Neural cell (in vitro differentiated cells): ENCODE measurements at regions not wholly inside any gene's neighbourhood (a gene's known extent, or its start where the extent isn't known, plus 50 kb on each side); places are given as distances from the start of the nearest gene placed in this dataset.

Experiments used
- H2AFZ ChIP-seq: fragments of 200-600, 300-800 bp; sonication (generic), shearing (Covaris generic); 2 replicates; pipeline ENCODE4 v1.6.0; 2014; ENCODE audit warnings: low read depth, mild to moderate bottlenecking, antibody characterized with exemption, low read length, moderate library complexity
- H3F3A ChIP-seq: fragments of 200-600 bp; shearing (Covaris generic); 2 replicates; pipeline ENCODE4 v1.6.1; 2016; ENCODE audit warnings: mild to moderate bottlenecking, moderate library complexity, mixed read lengths, antibody characterized with exemption, low read length; ENCODE audit not compliant: insufficient read depth, poor library complexity, severe bottlenecking
- H3K27ac ChIP-seq: fragments of 200-600, 300-800 bp; sonication (generic), shearing (Covaris generic); 2 replicates; pipeline ENCODE4 v1.5.1; 2014; ENCODE audit warnings: mild to moderate bottlenecking, low read length, moderate library complexity
- H3K27me3 ChIP-seq: fragments of 300-800, 200-600 bp; sonication (generic), shearing (Covaris generic); 2 replicates; pipeline ENCODE4 v1.6.0; 2014; ENCODE audit warnings: mild to moderate bottlenecking, low read depth, low read length, moderate library complexity; ENCODE audit not compliant: insufficient read depth
- H3K36me3 ChIP-seq: fragments of 300-800, 200-600 bp; sonication (generic), shearing (Covaris generic); 2 replicates; pipeline ENCODE4 v1.5.1; 2014; ENCODE audit warnings: mild to moderate bottlenecking, antibody characterized with exemption, low read length, moderate library complexity; ENCODE audit not compliant: insufficient read depth
- H3K4me2 ChIP-seq: fragments of 300-800, 200-600 bp; sonication (generic), shearing (Covaris generic); 2 replicates; pipeline ENCODE4 v1.6.0; 2014; ENCODE audit warnings: mild to moderate bottlenecking, low read length
- H3K4me3 ChIP-seq: fragments of 300-800, 200-600 bp; sonication (generic), shearing (Covaris generic); 2 replicates; pipeline ENCODE4 v1.5.1; 2014; ENCODE audit warnings: mild to moderate bottlenecking, low read length, moderate library complexity
- H3K79me2 ChIP-seq: fragments of 200-600 bp; shearing (Covaris generic); replicated peaks from 2 replicates; pipeline ENCODE4 v1.6.0; 2014; ENCODE audit warnings: mild to moderate bottlenecking, low read length, moderate library complexity; ENCODE audit not compliant: insufficient read depth
- H3K9ac ChIP-seq: fragments of 300-800, 200-600 bp; sonication (generic), shearing (Covaris generic); 2 replicates; pipeline ENCODE4 v1.6.1; 2016; ENCODE audit warnings: mild to moderate bottlenecking, low read length, mixed read lengths
- H3K9me2 ChIP-seq: fragments of 200-600 bp; shearing (Covaris generic); 2 replicates; pipeline ENCODE4 v1.6.1; 2016; ENCODE audit warnings: mild to moderate bottlenecking, low read length, mixed read lengths; ENCODE audit not compliant: insufficient read depth
- H3K9me3 ChIP-seq: fragments of 200-600, 300-800 bp; sonication (generic), shearing (Covaris generic); 2 replicates; pipeline ENCODE4 v1.6.1; 2016; ENCODE audit warnings: mild to moderate bottlenecking, mixed run types, low read length, moderate library complexity, mixed read lengths
- H4K20me1 ChIP-seq: fragments of 200-600 bp; shearing (Covaris generic); 2 replicates; pipeline ENCODE4 v1.6.1; 2016; ENCODE audit warnings: mild to moderate bottlenecking, mixed run types; ENCODE audit not compliant: insufficient read depth
- CTCF ChIP-seq: fragments of 450-650 bp; IDR thresholded peaks from 2 replicates; pipeline ENCODE4 v1.5.1; 2014; ENCODE audit warnings: antibody characterized with exemption, mild to moderate bottlenecking, moderate library complexity; ENCODE audit not compliant: poor library complexity, severe bottlenecking
- EP300 ChIP-seq: fragments of 450-650 bp; conservative IDR thresholded peaks from 2 replicates; pipeline ENCODE4 v1.6.1; 2014; ENCODE audit warnings: antibody characterized with exemption, mild to moderate bottlenecking, moderate library complexity; ENCODE audit not compliant: poor library complexity, severe bottlenecking
- EZH2 ChIP-seq: fragments of 200-600, 300-800 bp; shearing (Covaris generic), sonication (generic); IDR thresholded peaks from 2 replicates; pipeline ENCODE4 v1.6.1; 2014; ENCODE audit warnings: antibody characterized with exemption, low read length, borderline replicate concordance, mild to moderate bottlenecking; ENCODE audit not compliant: insufficient read depth, poor library complexity, severe bottlenecking
- MXI1 ChIP-seq: fragments of 450-650 bp; conservative IDR thresholded peaks from 2 replicates; pipeline ENCODE4 v1.6.1; 2014; ENCODE audit warnings: antibody characterized with exemption, mild to moderate bottlenecking; ENCODE audit not compliant: poor library complexity, severe bottlenecking
- POLR2AphosphoS5 ChIP-seq: IDR thresholded peaks from 2 replicates; pipeline ENCODE4 v1.6.1; 2012
- RAD21 ChIP-seq: fragments of 450-650 bp; conservative IDR thresholded peaks from 2 replicates; pipeline ENCODE4 v1.6.1; 2014; ENCODE audit warnings: antibody characterized with exemption, mild to moderate bottlenecking, moderate library complexity
- REST ChIP-seq: IDR thresholded peaks from 2 replicates; pipeline ENCODE4 v1.6.1; 2012; ENCODE audit warnings: borderline replicate concordance
- SMC3 ChIP-seq: fragments of 450-650 bp; conservative IDR thresholded peaks from 2 replicates; pipeline ENCODE4 v1.6.1; 2014; ENCODE audit warnings: antibody characterized with exemption, mild to moderate bottlenecking, moderate library complexity; ENCODE audit not compliant: poor library complexity
- TAF1 ChIP-seq: IDR thresholded peaks from 2 replicates; pipeline ENCODE4 v1.6.1; 2012; ENCODE audit warnings: low read depth

- Histone ChIP-seq H4K20me1 (no peaks in the 10 kb centered on the region), H3K79me2 (no peaks in the 10 kb centered on the region), H3F3A (no peaks in the 10 kb centered on the region), H3K4me2 (no peak overlapping the region), H3K36me3 (no peaks in the 10 kb centered on the region), H3K27ac (no peak overlapping the region), H3K9me2 (no peaks in the 10 kb centered on the region), H3K4me3 (no peak overlapping the region), H3K9ac (no peak overlapping the region), H3K27me3 (no peaks in the 10 kb centered on the region), H3K9me3 (no peaks in the 10 kb centered on the region), H2AFZ (no peak overlapping the region)
- no peak for TF ChIP-seq RAD21
Observed at GRCh38 chr4:180394730-180395129, 1848.5 kb upstream of the TENM3 start.

DNA sequence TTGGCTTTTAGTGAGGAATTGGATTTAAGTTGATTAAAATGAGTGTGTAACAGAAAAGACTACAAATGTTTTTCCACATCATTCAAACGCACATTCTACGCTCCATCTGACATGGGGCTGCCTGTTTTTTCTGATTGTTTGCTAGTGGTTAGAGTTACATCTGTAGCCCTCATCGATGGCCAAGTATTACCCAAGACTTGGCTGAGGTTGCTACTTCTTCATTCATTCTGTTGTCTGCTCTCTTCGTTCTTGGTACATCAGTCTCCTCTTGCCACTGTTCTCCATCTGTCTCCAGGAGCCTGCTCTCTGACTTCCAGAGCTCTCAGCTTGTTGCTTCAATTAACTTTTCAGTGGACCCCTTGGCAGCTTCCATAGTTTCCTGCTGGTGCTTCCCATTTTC, 1844.6 kb upstream of the TENM3 start:
- H3K79me2 ChIP-seq = no peaks in the 10 kb centered on the region
- H3K9ac ChIP-seq = no peak overlapping the region
- H3K4me2 ChIP-seq = no peak overlapping the region
- no peaks in the 10 kb centered on the region for H3K36me3 ChIP-seq
- TF ChIP-seq RAD21 (no peak), REST (no peak), TAF1 (no peak), POLR2AphosphoS5 (no peak), CTCF (no peak), EZH2 (no peak), MXI1 (no peak), EP300 (no peak), SMC3 (no peak)
- H3K27ac ChIP-seq = no peak overlapping the region
- H3K27me3 ChIP-seq = peaks cover 6% of the 10 kb centered on the region
- no peaks in the 10 kb centered on the region for H3K9me2 ChIP-seq
- H4K20me1 ChIP-seq = no peaks in the 10 kb centered on the region
- no peak overlapping the region for H2AFZ ChIP-seq
- H3F3A ChIP-seq = no peaks in the 10 kb centered on the region
- no peak overlapping the region for H3K4me3 ChIP-seq
- no peaks in the 10 kb centered on the region for H3K9me3 ChIP-seq

GRCh38 chr4:180407275-180407885, 1835.8 kb upstream of the TENM3 start:
- H3K79me2 ChIP-seq = no peaks in the 10 kb centered on the region
- H3F3A ChIP-seq = no peaks in the 10 kb centered on the region
- H3K27ac ChIP-seq = no peak overlapping the region
- no peak overlapping the region for H3K4me2 ChIP-seq
- H3K9ac ChIP-seq = no peak overlapping the region
- no peaks in the 10 kb centered on the region for H3K9me3 ChIP-seq
- TF ChIP-seq REST (peak; percentile 84), SMC3 (peak; percentile 40), POLR2AphosphoS5 (peak; percentile 100), RAD21 (peak; percentile 33), EP300 (peak; percentile 100), TAF1 (no peak), CTCF (no peak), EZH2 (no peak), MXI1 (peak; percentile 40)
- H3K27me3 ChIP-seq = peaks cover 6% of the 10 kb centered on the region
- no peaks in the 10 kb centered on the region for H3K9me2 ChIP-seq
- no peaks in the 10 kb centered on the region for H4K20me1 ChIP-seq
- no peaks in the 10 kb centered on the region for H3K36me3 ChIP-seq
- H3K4me3 ChIP-seq = no peak overlapping the region
- H2AFZ ChIP-seq = no peak overlapping the region
